H1 (cell line): ENCODE measurements at regions not wholly inside any gene's neighbourhood (a gene's known extent, or its start where the extent isn't known, plus 50 kb on each side); places are given as distances from the start of the nearest gene placed in this dataset.

ENCODE experiments used
- CTCF ChIA-PET: fragments of 300-600 bp; sonication (Branson Sonifier 250); formaldehyde crosslinking; loops from one replicate; lab custom pipeline; 2021; ENCODE audit not compliant: partially characterized antibody; lab: Charles Lee
- POLR2A ChIA-PET: fragments of 300-600 bp; sonication (Branson Sonifier 250); formaldehyde crosslinking; loops from one replicate; lab custom pipeline; 2021; ENCODE audit warnings: inconsistent platforms; ENCODE audit not compliant: partially characterized antibody; lab: Charles Lee
- DNase-seq, 2 experiments: peaks; one replicate each; pipeline versions ENCODE4 v3.0.0 to v3.0.0-alpha.2; 2010 to 2022; ENCODE audit warnings: low spot score in 2 of 2, low read depth in 1 of 2, mixed read lengths in 1 of 2
- FAIRE-seq: peaks from 2 replicates; lab custom pipeline; 2011; peaks lifted over from hg19 to GRCh38; lab: Jason Lieb, UNC
- H2AFZ ChIP-seq: 2 replicates; pipeline ENCODE4 v1.8.1; 2012; ENCODE audit warnings: low read length, inconsistent platforms
- H2AK5ac ChIP-seq: 2 replicates; pipeline ENCODE4 v1.6.1; 2013; ENCODE audit warnings: low read depth, low read length
- H2BK120ac ChIP-seq: replicated peaks from 2 replicates; pipeline ENCODE3; 2013; ENCODE audit warnings: low read depth, low read length, inconsistent platforms
- H2BK12ac ChIP-seq: 2 replicates; pipeline ENCODE4 v1.6.1; 2013; ENCODE audit warnings: low read depth, low read length
- H2BK15ac ChIP-seq: 2 replicates; pipeline ENCODE4 v1.6.1; 2013; ENCODE audit warnings: low read length
- H2BK20ac ChIP-seq: 2 replicates; pipeline ENCODE4 v1.6.1; 2013; ENCODE audit warnings: low read length
- H2BK5ac ChIP-seq: 2 replicates; pipeline ENCODE4 v1.6.1; 2013; ENCODE audit warnings: low read depth, low read length
- H3K14ac ChIP-seq: 2 replicates; pipeline ENCODE4 v1.6.1; 2013; ENCODE audit warnings: inconsistent platforms; ENCODE audit not compliant: insufficient read length
- H3K18ac ChIP-seq: 2 replicates; pipeline ENCODE4 v1.6.1; 2013; ENCODE audit warnings: low read length; ENCODE audit errors: extremely low read depth
- H3K23ac ChIP-seq: 2 replicates; pipeline ENCODE4 v1.6.1; 2013; ENCODE audit warnings: inconsistent platforms; ENCODE audit not compliant: insufficient read length
- H3K23me2 ChIP-seq: 2 replicates; pipeline ENCODE4 v1.6.1; 2013; ENCODE audit warnings: low read depth, low read length
- H3K27ac ChIP-seq: 2 replicates; pipeline ENCODE4 v1.6.1; 2011; ENCODE audit warnings: low read depth, low read length, inconsistent platforms
- H3K27me3 ChIP-seq, 4 experiments: replicated peaks in 1 of 4; 1 replicate in 1 of 4; 2 replicates in 3 of 4; pipeline versions ENCODE4 v1.6.1 to v1.8.1; 2011 to 2013; ENCODE audit warnings: low read length in 3 of 4, mild to moderate bottlenecking in 3 of 4, inconsistent platforms in 2 of 4, mixed read lengths in 2 of 4, moderate library complexity in 1 of 4; ENCODE audit not compliant: control insufficient read depth in 3 of 4, insufficient read depth in 3 of 4; ENCODE audit errors: extremely low read depth in 1 of 4
- H3K36me3 ChIP-seq, 4 experiments: 2 replicates each; pipeline versions ENCODE4 v1.6.1 to v1.8.1; 2011 to 2013; ENCODE audit warnings: mild to moderate bottlenecking in 4 of 4, low read length in 3 of 4, moderate library complexity in 2 of 4, control low read depth in 1 of 4, inconsistent platforms in 1 of 4; ENCODE audit not compliant: insufficient read depth in 4 of 4, control insufficient read depth in 2 of 4
- H3K4ac ChIP-seq: replicated peaks from 2 replicates; pipeline ENCODE3; 2013; ENCODE audit warnings: low read length, low read depth, mixed read lengths, inconsistent platforms; ENCODE audit not compliant: insufficient read length
- H3K4me1 ChIP-seq, 4 experiments: replicated peaks in 1 of 4; 1 replicate in 1 of 4; 2 replicates in 3 of 4; pipeline versions ENCODE4 v1.6.1 to v1.8.1; 2011 to 2013; ENCODE audit warnings: low read length in 3 of 4, inconsistent platforms in 2 of 4, mixed read lengths in 1 of 4; ENCODE audit not compliant: insufficient read depth in 4 of 4, control insufficient read depth in 3 of 4
- H3K4me2 ChIP-seq, 2 experiments: 2 replicates each; pipeline versions ENCODE4 v1.6.1 to v1.8.1; 2011 to 2013; ENCODE audit warnings: low read depth in 2 of 2, low read length in 2 of 2, control low read depth in 1 of 2, inconsistent platforms in 1 of 2, mild to moderate bottlenecking in 1 of 2; ENCODE audit not compliant: insufficient read depth in 1 of 2
- H3K4me3 ChIP-seq, 4 experiments: fragments of 200-600, 300-600 bp in 1 of 4; sonication (generic), shearing (Covaris generic), sonication (Bioruptor Twin) in 1 of 4; 2 replicates each; pipeline versions ENCODE4 v1.5.1 to v1.8.1; 2011 to 2016; ENCODE audit warnings: low read length in 4 of 4, low read depth in 3 of 4, control low read depth in 2 of 4, inconsistent platforms in 2 of 4, mild to moderate bottlenecking in 2 of 4, mixed read lengths in 1 of 4, moderate library complexity in 1 of 4; ENCODE audit not compliant: insufficient read depth in 2 of 4; ENCODE audit errors: extremely low read depth in 1 of 4
- H3K56ac ChIP-seq: replicated peaks from 2 replicates; pipeline ENCODE3; 2013; ENCODE audit warnings: low read depth, mild to moderate bottlenecking, mixed read lengths, low read length, inconsistent platforms; ENCODE audit not compliant: insufficient read length
- H3K79me1 ChIP-seq: 2 replicates; pipeline ENCODE4 v1.6.1; 2013; ENCODE audit warnings: low read depth, low read length, control low read depth
- H3K79me2 ChIP-seq, 2 experiments: 2 replicates each; pipeline versions ENCODE4 v1.6.1 to v1.8.1; 2012 to 2013; ENCODE audit warnings: low read length in 2 of 2, mild to moderate bottlenecking in 2 of 2, inconsistent platforms in 1 of 2; ENCODE audit not compliant: insufficient read depth in 2 of 2, control insufficient read depth in 1 of 2
- H3K9ac ChIP-seq, 4 experiments: replicated peaks in 1 of 4; 1 replicate in 1 of 4; 2 replicates in 3 of 4; pipeline versions ENCODE4 v1.6.1 to v1.8.1; 2011 to 2013; ENCODE audit warnings: low read depth in 3 of 4, low read length in 3 of 4, control low read depth in 2 of 4, mild to moderate bottlenecking in 2 of 4, moderate library complexity in 2 of 4, inconsistent platforms in 1 of 4; ENCODE audit errors: extremely low read depth in 1 of 4
- H3K9me3 ChIP-seq, 2 experiments: 2 replicates each; pipeline versions ENCODE4 v1.6.1 to v1.8.1; 2012 to 2013; ENCODE audit warnings: mild to moderate bottlenecking in 2 of 2, moderate library complexity in 2 of 2, control low read depth in 1 of 2, inconsistent platforms in 1 of 2, low read depth in 1 of 2, low read length in 1 of 2, mixed read lengths in 1 of 2; ENCODE audit not compliant: insufficient read depth in 2 of 2
- H4K20me1 ChIP-seq, 2 experiments: replicated peaks in 1 of 2; 2 replicates each; pipeline versions ENCODE3 to v1.8.1; 2011 to 2013; ENCODE audit warnings: inconsistent platforms in 2 of 2, low read length in 2 of 2, mild to moderate bottlenecking in 1 of 2; ENCODE audit not compliant: insufficient read depth in 2 of 2, control insufficient read depth in 1 of 2
- H4K5ac ChIP-seq: 2 replicates; pipeline ENCODE4 v1.6.1; 2013; ENCODE audit warnings: low read length, low read depth, mixed read lengths, inconsistent platforms; ENCODE audit not compliant: insufficient read length
- H4K8ac ChIP-seq: 2 replicates; pipeline ENCODE4 v1.8.0; 2013; ENCODE audit warnings: mild to moderate bottlenecking, moderate library complexity, low read length, inconsistent platforms; ENCODE audit not compliant: insufficient read depth; ENCODE audit errors: extremely low read depth
- H4K91ac ChIP-seq: replicated peaks from 2 replicates; pipeline ENCODE3; 2013; ENCODE audit warnings: low read length, mixed read lengths, inconsistent platforms; ENCODE audit not compliant: insufficient read length
- CEBPB ChIP-seq: IDR thresholded peaks from 2 replicates; pipeline ENCODE4 v1.6.1; 2012; ENCODE audit warnings: low read depth, low read length
- GABPA ChIP-seq: IDR thresholded peaks from 2 replicates; pipeline ENCODE4 v1.6.1; 2011; ENCODE audit warnings: mild to moderate bottlenecking, low read length, moderate library complexity, borderline replicate concordance; ENCODE audit not compliant: insufficient read depth
- HDAC2 ChIP-seq, 2 experiments: fragments of 300-600 bp in 1 of 2; sonication (generic) in 1 of 2; IDR thresholded peaks; 2 replicates each; pipeline ENCODE4 v1.6.1; 2011 to 2012; ENCODE audit warnings: low read depth in 2 of 2, low read length in 2 of 2, mild to moderate bottlenecking in 2 of 2, moderate library complexity in 2 of 2, borderline replicate concordance in 1 of 2, inconsistent platforms in 1 of 2
- JUN ChIP-seq: IDR thresholded peaks from 2 replicates; pipeline ENCODE4 v1.6.1; 2011; ENCODE audit warnings: low read depth, mild to moderate bottlenecking, improper control_type of control experiment, low read length
- KDM1A ChIP-seq: fragments of 200-600, 300-600 bp; sonication (generic); IDR thresholded peaks from 2 replicates; pipeline ENCODE4 v1.7.1; 2016; ENCODE audit warnings: mild to moderate bottlenecking, low read length, borderline replicate concordance
- PHF8 ChIP-seq: fragments of 200-600 bp; sonication (generic); conservative IDR thresholded peaks from 2 replicates; pipeline ENCODE4 v1.7.1; 2012; ENCODE audit warnings: low read depth, mild to moderate bottlenecking, inconsistent platforms, low read length, moderate library complexity
- RXRA ChIP-seq: IDR thresholded peaks from 2 replicates; pipeline ENCODE4 v1.6.1; 2011; ENCODE audit warnings: low read depth, mild to moderate bottlenecking, low read length, moderate library complexity; ENCODE audit not compliant: insufficient read depth
- SAP30 ChIP-seq: fragments of 300-600 bp; sonication (generic); IDR thresholded peaks from 2 replicates; pipeline ENCODE4 v1.7.1; 2012; ENCODE audit warnings: low read length, moderate library complexity, mild to moderate bottlenecking, inconsistent platforms; ENCODE audit not compliant: insufficient read depth, insufficient replicate concordance
- SIN3A ChIP-seq, 2 experiments: IDR thresholded peaks in 1 of 2; conservative IDR thresholded peaks in 1 of 2; 2 replicates each; pipeline ENCODE4 v1.6.1; 2011 to 2012; ENCODE audit warnings: low read length in 2 of 2, improper control_type of control experiment in 1 of 2, low read depth in 1 of 2, mild to moderate bottlenecking in 1 of 2
- SP2 ChIP-seq: IDR thresholded peaks from 2 replicates; pipeline ENCODE4 v1.6.1; 2012; ENCODE audit warnings: mild to moderate bottlenecking, low read length, inconsistent platforms
- SP4 ChIP-seq: IDR thresholded peaks from 2 replicates; pipeline ENCODE4 v1.6.1; 2012; ENCODE audit warnings: low read length, inconsistent platforms
- TBP ChIP-seq: IDR thresholded peaks from 2 replicates; pipeline ENCODE4 v1.6.1; 2011; ENCODE audit warnings: low read depth, low read length, improper control_type of control experiment
- TCF12 ChIP-seq: IDR thresholded peaks from 2 replicates; pipeline ENCODE4 v1.6.1; 2011; ENCODE audit warnings: low read depth, mild to moderate bottlenecking, low read length
- ZNF274 ChIP-seq: IDR thresholded peaks from 2 replicates; pipeline ENCODE4 v1.7.0; 2012; ENCODE audit warnings: low read length, borderline replicate concordance; ENCODE audit errors: extremely low read depth

- no peak overlapping the region for H4K8ac ChIP-seq
- H2AK5ac ChIP-seq, result no peak overlapping the region
- FAIRE-seq (no peak), DNase-seq (no peak)
- H3K79me1 ChIP-seq, result no peaks in the 10 kb centered on the region
- H3K18ac ChIP-seq, result no peak overlapping the region
- ChIA-PET POLR2A (no interaction called here), CTCF (interaction anchor here (0.6 kb wide), 1 partner anchor 275 kb away, joined by 3 read pairs; no protein-coding TSS in a partner anchor)
- no peak overlapping the region for H3K27ac ChIP-seq
- no peaks in the 10 kb centered on the region for H4K20me1 ChIP-seq
- H3K9ac ChIP-seq, result no peak overlapping the region
- no peak overlapping the region for H3K56ac ChIP-seq
- no peaks in the 10 kb centered on the region for H3K23me2 ChIP-seq
- H3K14ac ChIP-seq, result no peak overlapping the region
- no peak overlapping the region for H3K4ac ChIP-seq
- H2BK5ac ChIP-seq, result no peak overlapping the region
- H3K4me1 ChIP-seq, result peaks cover 0 to 7% (median 3%) of the 10 kb centered on the region in 4 experiments; a peak in 2 of 7 replicates
- no peaks in the 10 kb centered on the region for H3K27me3 ChIP-seq
- no peak overlapping the region for H3K23ac ChIP-seq
- H2BK15ac ChIP-seq, result no peak overlapping the region
- no peak overlapping the region for H4K5ac ChIP-seq
- H4K91ac ChIP-seq, result no peak overlapping the region
- H3K79me2 ChIP-seq, result no peaks in the 10 kb centered on the region
- no peak overlapping the region for H3K4me3 ChIP-seq
- no peaks in the 10 kb centered on the region for H3K36me3 ChIP-seq
- no peak overlapping the region for H2AFZ ChIP-seq
- H3K9me3 ChIP-seq, result no peaks in the 10 kb centered on the region
- H2BK20ac ChIP-seq, result no peak overlapping the region
- H2BK120ac ChIP-seq, result no peak overlapping the region
- H2BK12ac ChIP-seq, result no peak overlapping the region
- H3K4me2 ChIP-seq, result no peak overlapping the region
- TF ChIP-seq GABPA, result no peak
- no peak for TF ChIP-seq PHF8
- TF ChIP-seq SIN3A (conservative IDR thresholded peaks at IDR 0.05 in 1 of 2, IDR thresholded peaks at IDR 0.05 in 1 of 2; ENCODE audit: low read depth in 1 of 2, low read length in 2 of 2), result no peak
- no peak for TF ChIP-seq HDAC2 (IDR thresholded peaks at IDR 0.05; ENCODE audit: borderline replicate concordance in 1 of 2, low read depth in 2 of 2, low read length in 2 of 2)
- no peak for TF ChIP-seq TCF12
- no peak for TF ChIP-seq JUN
- no peak for TF ChIP-seq KDM1A
- TF ChIP-seq RXRA, result no peak
- no peak for TF ChIP-seq TBP
- TF ChIP-seq ZNF274, result no peak
- no peak for TF ChIP-seq SP2
- no peak for TF ChIP-seq CEBPB
- no peak for TF ChIP-seq SAP30
- TF ChIP-seq SP4, result no peak
Measured at GRCh38 chr3:81887448-81887847, 126.0 kb upstream of the GBE1 start.
